SH-SY5Y (cell line): ENCODE measurements at regions not wholly inside any gene's neighbourhood (a gene's known extent, or its start where the extent isn't known, plus 50 kb on each side); places are given as distances from the start of the nearest gene placed in this dataset.

ENCODE experiments used
- GATA2 ChIP-seq: IDR thresholded peaks from 2 replicates; pipeline ENCODE4 v1.6.1; 2011; ENCODE audit warnings: mild to moderate bottlenecking, low read depth, low read length
- GATA3 ChIP-seq: IDR thresholded peaks from 2 replicates; pipeline ENCODE4 v1.6.1; 2011; ENCODE audit warnings: low read depth, mild to moderate bottlenecking, low read length, moderate library complexity

DNA sequence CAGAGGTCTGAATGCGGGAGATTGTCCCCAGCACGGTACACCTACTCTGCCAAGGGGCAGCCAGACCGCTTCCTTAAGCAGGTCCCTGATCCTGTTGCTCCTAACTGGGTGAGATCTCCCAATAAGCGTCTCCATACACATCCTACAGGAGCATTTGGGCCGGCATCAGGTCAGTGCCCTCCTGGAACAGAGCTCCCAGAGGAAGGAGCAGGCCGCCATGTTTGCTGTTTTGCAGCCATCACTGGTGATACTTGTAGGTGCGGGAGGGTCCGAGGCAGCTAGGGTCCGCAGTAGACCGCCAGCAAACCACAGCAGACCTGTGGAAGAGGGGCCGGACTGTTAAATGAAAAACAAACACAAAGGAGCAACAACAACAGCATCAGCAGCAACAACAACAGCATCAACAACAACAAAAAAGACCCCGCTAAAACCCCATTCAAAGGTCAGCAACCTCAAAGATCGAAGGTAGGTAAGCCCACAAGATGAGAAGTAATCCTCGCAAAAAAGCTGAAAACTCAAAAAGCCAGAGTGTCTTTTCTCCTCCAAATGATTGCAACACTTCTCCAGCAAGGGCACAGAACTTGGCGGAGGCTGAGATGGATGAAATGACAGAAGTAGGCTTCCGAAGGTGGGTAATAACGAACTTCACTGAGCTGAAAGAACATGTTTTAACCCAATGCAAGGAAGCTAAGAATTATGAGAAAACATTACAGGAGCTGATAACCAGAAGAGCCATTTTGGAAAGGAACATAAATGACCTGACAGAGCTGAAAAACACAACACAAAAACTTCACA lies 79.0 kb upstream of the CDH7 start:
- TF ChIP-seq GATA2 (no peak), GATA3 (no peak)

DNA sequence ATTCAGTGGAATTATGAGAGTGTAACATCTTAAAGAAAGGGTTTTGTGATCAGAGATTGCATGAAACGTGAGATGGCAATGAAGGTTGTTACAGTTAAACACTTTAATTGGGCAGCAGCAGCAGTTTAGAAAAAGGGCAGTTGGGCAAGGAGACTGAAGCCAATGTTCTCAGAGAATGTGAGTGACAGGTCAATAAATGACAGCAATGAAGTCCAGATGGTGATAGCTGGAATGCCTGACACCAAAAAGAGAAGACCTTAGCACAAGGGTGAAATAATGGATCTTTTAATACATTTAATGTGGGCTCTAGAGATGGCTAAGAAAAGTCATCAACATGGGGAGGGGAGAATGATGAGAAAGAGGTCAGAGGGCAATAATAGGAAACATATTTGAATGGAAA lies 89.4 kb upstream of the CDH7 start:
- TF ChIP-seq GATA2, result no peak

DNA sequence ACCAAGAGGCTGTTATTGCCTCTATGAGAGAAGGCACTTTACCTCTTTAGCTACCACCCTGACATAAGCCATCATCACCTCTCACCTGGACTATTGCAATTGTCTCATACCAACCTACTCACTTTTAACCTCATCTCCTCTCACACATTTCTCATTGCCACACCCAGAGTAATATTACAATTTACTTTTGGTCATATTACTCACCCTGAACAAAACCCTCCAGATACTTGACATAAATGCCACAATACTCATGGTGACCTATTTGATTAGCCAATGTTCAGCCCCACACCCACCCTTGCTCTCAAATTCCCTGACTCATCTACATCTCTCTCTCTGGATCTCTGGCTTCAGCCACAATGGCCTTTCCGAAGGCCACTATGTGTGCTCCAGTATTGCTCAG lies 90.9 kb upstream of the CDH7 start:
- TF ChIP-seq GATA3, result no peak
- no peak for TF ChIP-seq GATA2

DNA sequence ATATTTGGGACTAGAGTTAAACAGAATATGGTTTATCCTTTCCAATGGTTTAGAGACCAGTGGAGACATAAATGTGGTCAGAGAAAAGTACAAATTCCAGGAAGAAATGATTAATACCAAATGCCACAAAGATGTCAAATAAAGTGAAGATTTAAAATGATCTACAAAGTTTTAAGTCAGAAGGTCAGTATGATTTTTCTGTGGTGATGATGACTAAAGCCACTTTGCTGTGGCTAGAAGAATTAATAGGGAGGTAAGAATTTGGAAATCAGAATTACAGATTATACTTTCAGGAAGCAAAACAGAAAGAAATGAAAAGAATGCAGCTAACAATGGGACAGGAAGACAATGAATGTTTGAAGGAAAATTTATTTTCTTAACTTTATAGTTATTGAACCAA lies 91.5 kb upstream of the CDH7 start:
- no peak for TF ChIP-seq GATA2
- TF ChIP-seq GATA3, result no peak

DNA sequence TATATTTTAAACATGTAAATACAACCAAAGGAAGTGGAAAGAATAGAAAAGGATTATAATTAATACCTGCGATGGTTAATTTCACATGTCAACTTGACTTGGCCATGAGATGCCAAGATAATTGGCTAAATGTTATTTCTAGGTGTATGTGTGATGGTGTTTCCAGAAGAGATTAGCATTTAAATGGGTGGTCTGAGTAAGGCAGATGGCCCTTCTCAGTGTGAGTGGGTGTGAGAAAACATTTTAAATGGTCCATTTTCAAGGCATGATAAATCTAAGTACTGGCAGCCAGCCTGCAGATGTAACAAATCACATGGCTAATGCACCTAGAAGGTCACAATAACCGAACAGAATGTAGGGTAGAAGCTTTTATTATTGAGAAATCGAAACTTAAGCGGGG lies 99.6 kb upstream of the CDH7 start:
- no peak for TF ChIP-seq GATA2
- TF ChIP-seq GATA3, result no peak

DNA sequence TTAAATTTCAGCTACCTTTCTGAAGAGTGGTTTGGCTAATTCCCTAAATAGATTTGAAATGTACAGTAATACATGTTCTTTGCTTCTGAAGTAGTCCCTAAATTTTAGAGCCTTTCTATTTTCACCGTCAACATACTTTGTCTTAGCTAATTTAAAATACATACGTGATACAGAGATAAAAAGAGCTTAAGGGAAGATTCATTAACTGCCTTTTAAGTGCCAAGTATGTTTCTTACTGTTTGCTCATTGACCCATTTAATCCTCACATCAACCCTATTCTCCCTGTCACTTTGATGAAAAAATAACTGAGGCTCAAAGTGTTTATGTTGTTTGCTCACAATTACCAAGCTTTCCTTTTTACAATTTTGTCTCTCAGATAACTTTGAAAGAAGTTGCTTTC lies 118.6 kb upstream of the CDH7 start:
- TF ChIP-seq GATA2, result no peak
- no peak for TF ChIP-seq GATA3

DNA sequence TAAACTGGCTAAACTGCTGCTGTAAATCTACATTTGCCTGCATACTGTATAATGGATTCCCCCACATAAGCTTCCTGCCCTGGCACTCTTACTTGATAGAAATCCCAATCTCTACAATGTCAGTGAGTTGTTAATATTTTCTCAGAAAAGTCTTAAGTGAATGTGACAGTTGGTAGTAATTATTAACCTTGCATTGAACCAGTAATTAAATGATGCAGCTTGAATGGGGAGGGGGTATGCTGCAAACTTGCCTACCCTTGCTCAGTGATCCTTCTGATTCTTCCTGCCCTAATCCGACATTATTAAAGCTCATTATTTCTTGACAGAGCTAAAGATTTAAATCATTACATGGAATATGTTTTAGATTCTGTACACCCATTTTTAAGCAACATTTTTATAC lies 119.0 kb upstream of the CDH7 start:
- TF ChIP-seq GATA3 (no peak), GATA2 (no peak)

DNA sequence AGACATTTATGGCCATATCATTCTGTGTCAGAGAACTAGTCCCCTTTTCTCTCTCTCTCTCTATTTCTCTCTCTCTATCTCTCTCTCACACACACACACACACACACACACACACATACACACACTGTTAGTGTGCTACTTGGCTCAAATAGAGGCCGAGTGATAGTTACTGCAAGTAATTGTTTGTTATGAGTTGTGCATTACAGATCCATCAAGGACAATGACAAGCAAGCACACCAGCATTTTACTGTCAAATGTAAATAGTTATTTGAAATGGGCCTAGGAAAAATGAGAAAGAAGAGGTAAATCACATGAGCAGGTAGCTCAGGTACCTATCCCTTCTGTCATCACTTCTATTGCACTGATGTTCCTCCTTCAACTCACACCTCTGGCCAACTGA lies 122.4 kb upstream of the CDH7 start:
- TF ChIP-seq GATA2, result no peak
- no peak for TF ChIP-seq GATA3

DNA sequence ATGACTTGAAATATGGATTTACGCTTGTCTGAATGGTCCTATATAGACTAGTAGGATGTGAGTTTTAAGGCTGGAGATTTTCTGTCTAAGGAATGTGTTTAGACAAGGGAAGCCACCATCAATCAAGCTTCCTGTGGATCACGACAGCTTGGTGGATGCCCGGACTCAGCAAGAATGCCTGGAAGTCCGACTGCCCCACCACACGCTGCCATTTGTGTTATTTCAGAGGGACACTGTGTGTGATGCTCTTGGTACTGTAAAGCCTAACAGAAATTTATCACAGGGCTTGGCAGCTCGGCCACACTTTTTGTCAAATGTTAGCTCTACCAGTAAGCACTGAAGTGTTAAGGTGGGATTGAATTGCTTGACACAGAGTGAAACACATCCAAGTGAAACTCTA lies 127.1 kb upstream of the CDH7 start:
- no peak for TF ChIP-seq GATA2
- no peak for TF ChIP-seq GATA3

DNA sequence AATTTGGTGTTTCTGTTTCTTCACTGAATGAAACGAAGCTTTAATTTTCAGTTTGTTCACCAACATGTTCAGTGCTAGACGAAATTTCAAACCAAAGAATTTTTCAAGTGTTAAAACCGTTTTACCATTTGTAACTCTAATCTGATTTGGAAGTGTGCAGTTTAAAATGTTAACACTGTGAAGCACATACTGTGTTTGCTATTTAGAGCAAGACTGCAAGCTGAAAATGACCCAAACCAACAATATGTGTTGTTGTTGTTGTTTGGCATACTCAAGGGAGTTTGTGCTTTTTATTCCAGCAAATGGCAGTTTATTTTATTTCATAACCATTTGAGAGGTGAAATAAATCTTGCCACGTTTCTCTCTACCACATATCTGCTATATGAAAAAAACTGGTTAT lies 128.4 kb upstream of the CDH7 start:
- TF ChIP-seq GATA3 (no peak), GATA2 (no peak)

DNA sequence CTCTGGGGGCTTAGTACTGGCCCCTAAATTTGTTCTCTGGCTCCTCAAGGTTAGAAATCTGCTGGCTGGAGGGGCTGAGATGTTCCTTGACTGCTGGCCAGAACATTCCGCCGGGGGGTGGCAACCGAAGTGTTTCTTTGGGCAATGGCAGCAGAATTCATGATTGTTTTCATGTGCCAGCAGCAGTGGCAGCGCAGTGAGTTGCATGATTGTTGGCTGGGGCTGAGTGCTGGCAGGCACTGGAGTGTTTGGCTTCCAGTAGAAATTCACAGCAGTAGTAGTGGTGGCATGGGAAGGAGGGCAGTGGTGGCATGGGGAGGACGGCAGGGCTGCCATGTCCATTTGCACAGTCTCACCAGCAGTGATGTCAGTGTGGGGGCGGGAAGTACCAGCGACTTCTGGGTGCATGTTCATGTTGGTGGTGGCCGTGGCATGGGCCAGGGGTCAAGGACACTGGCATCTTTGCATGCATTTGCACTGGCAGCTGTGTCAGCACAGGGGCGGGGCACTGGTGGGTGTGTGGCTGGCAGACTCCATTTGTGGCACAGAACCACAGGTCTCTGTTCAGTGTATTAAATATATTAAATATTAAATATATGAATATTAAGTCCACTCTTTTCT lies 130.6 kb upstream of the CDH7 start:
- TF ChIP-seq GATA2, result no peak
- no peak for TF ChIP-seq GATA3

DNA sequence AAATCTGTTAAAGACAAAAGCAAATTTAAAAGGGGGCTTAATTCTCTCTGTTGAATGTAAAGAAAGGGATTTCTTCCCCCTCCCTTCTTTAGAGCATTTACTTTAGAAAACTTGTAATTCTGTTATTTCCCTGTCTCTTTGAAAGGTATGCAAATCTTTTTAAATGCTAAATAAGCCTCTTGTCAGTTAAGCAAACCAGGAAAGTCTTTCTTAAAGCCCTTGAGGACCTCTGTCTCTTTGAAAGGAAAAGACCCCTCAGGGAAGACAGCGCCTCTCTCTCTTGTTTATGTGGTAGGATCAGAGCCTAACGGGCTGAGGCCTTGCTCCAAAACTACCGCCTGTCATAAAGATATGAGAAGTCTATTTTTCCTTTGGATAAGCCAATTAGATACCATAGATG lies 139.9 kb upstream of the CDH7 start:
- TF ChIP-seq GATA3 (no peak), GATA2 (no peak)

DNA sequence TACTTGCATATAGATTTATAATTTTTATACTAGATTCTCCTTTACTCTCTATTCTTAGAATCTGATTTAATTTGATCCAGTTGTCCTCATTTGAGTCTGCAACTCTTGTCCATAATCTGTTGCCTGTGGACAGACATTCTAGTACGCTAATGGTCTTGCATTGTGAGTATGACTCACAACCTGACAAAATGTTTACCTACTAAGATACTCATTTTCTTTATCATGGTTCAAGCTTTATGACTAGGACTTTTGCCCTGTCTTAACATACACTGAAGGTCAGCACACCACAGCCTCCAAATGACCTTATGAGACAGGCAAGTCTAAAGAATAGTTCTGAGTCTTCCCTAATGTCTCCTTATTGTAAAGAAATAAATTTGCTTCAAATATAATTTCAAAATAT lies 142.3 kb upstream of the CDH7 start:
- no peak for TF ChIP-seq GATA2
- TF ChIP-seq GATA3, result no peak

DNA sequence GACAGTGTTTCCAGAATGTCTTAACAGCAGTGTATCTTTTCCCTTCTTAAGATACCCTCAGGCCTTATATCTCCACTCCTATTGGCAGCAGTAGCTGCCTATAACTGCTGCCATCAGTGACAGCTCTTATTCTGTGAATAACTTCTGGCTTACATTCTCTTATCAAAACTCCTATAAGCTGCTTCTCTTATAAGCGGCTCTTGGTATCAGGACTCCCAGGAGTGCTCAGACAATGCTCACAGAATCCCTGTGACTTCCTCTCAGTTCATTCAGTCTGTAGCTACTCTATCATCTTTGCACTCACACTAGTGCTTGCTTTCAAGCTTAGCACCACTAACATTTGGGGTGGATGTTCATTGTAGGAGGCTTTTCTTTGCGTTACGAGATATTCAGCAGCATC lies 143.7 kb upstream of the CDH7 start:
- TF ChIP-seq GATA2 (no peak), GATA3 (no peak)

DNA sequence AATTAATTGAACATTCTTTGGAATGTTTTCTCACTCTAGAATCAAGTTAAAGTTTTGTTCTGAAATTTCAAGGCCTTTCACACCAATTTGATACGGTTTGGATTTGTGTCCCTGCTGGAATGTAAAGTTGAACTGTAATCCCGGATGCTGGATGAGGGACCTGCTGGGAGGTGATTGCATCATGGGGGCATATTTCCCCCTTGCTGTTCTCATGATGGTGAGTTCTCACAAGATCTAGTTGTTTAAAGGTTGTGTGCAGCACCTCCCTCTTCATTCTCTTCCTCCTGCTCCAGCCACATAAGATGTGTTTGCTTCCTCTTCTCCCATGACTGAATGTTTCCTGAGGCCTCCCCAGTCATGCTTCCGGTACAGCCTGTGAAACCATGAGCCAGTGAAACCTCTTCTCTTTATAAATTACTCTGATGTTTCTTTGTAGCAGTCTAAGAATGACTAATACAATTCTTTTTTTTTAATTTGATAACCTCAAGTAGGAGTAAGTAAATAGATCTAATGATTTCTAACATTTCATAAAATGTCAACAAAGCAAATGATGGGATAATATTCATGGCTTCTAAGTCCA lies 144.2 kb upstream of the CDH7 start:
- TF ChIP-seq GATA3 (no peak), GATA2 (no peak)

DNA sequence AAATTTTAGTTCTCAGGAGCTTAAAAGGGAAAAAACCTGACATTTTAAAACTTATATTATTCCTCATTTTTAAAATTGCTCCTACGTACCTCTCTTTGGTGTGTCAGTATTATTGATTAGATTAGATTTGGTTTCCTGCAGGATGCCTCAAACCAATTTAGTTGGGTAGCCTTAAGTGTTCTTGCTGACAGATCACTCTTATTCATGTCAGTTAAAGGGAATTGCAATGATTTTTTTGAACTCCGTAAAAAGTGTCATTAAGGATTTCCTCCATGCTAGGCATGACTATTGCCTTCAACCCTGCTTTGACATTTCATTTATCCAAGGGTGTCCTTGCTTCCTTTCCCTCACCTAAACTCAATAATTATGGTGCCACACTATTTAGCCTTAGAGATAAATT lies 149.0 kb upstream of the CDH7 start:
- TF ChIP-seq GATA2 (no peak), GATA3 (no peak)
